Sigmoid colon (tissue), 4 donors: ENCODE measurements at regions not wholly inside any gene's neighbourhood (a gene's known extent, or its start where the extent isn't known, plus 50 kb on each side); places are given as distances from the start of the nearest gene placed in this dataset.
"Not testable (repeated sequence)": the region's sequence is repeated elsewhere in the genome, so short reads cannot be mapped to it uniquely, and the experiment has no call there.

Source experiments
- CTCF ChIP-seq, 4 experiments: fragments of 450-650 bp in 3 of 4; fragments of 200-600 bp in 1 of 4; IDR thresholded peaks; one replicate each; pipeline ENCODE4 v1.5.1; 2016 to 2019; ENCODE audit warnings: antibody characterized with exemption in 4 of 4, mild to moderate bottlenecking in 3 of 4, moderate library complexity in 2 of 4
- EP300 ChIP-seq, 4 donors: sonication (generic); formaldehyde crosslinking; IDR thresholded peaks; one replicate each; pipeline ENCODE4 v1.6.1; 2017; ENCODE audit warnings: antibody characterized with exemption in 4 of 4
- POLR2A ChIP-seq, 2 donors: fragments of 450-650 bp; IDR thresholded peaks; one replicate each; pipeline ENCODE4 v1.6.1; 2016; ENCODE audit warnings: antibody characterized with exemption in 2 of 2, mild to moderate bottlenecking in 2 of 2, moderate library complexity in 2 of 2
- POLR2AphosphoS5 ChIP-seq, 4 donors: sonication (generic); formaldehyde crosslinking; IDR thresholded peaks; one replicate each; pipeline ENCODE4 v1.6.1; 2017; ENCODE audit warnings: antibody characterized with exemption in 4 of 4

- not testable (repeated sequence) for TF ChIP-seq POLR2A, CTCF, POLR2AphosphoS5, EP300 (IDR thresholded peaks at IDR 0.05)
Observed at GRCh38 chr9:65386191-65386590, 101.2 kb upstream of the FOXD4L5 start.
